A549 (cell line): ENCODE measurements at regions not wholly inside any gene's neighbourhood (a gene's known extent, or its start where the extent isn't known, plus 50 kb on each side); places are given as distances from the start of the nearest gene placed in this dataset.

Experiments
- ATAC-seq, 2 experiments: fragments of 200-7000 bp in 1 of 2; fragments of >200 bp in 1 of 2; cut with Nextera tagmentation in 1 of 2; cut with Tn5 transposase in 1 of 2; 3 replicates each; pipeline versions ENCODE4 v1.8.0 to v1.9.1; 2018 to 2020; ENCODE audit warnings: mild to moderate bottlenecking in 1 of 2, moderate library complexity in 1 of 2
- CTCF ChIA-PET: fragments of 300-600 bp; sonication (Branson Sonifier 250); formaldehyde crosslinking; extraction: SDS; loops from one replicate; lab custom pipeline; 2021; ENCODE audit warnings: antibody characterized with exemption, inconsistent platforms; lab: Yijun Ruan, JAX
- POLR2A ChIA-PET: fragments of 350-600 bp; formaldehyde crosslinking; extraction: SDS; loops from one replicate; lab custom pipeline; 2021; ENCODE audit warnings: antibody characterized with exemption, inconsistent platforms; lab: Yijun Ruan, JAX
- DNase-seq, 2 experiments: peaks; one replicate each; pipeline versions ENCODE4 v3.0.0 to v3.0.0-alpha.2; 2011 to 2016; ENCODE audit warnings: low read depth in 1 of 2, low spot score in 1 of 2
- FAIRE-seq: peaks from 2 replicates; lab custom pipeline; 2011; peaks lifted over from hg19 to GRCh38; lab: Jason Lieb, UNC
- H3K27ac ChIP-seq, 2 experiments: fragments of >200 bp; sonication (Bioruptor Twin); formaldehyde crosslinking; 3 replicates each; pipeline ENCODE4 v1.5.1; 2016 to 2017
- H3K4me1 ChIP-seq: fragments of >200 bp; sonication (Bioruptor Twin); formaldehyde crosslinking; 3 replicates; pipeline ENCODE4 v1.6.1; 2016
- H3K4me2 ChIP-seq: fragments of >200 bp; sonication (Bioruptor Twin); formaldehyde crosslinking; 3 replicates; pipeline ENCODE4 v1.6.1; 2016
- H3K4me3 ChIP-seq: fragments of >200 bp; sonication (Bioruptor Twin); formaldehyde crosslinking; 3 replicates; pipeline ENCODE4 v1.5.1; 2016
- H3K9me3 ChIP-seq: fragments of >200 bp; sonication (Bioruptor Twin); formaldehyde crosslinking; 3 replicates; pipeline ENCODE4 v1.6.1; 2016
- BCL3 ChIP-seq: fragments of >200 bp; sonication (Bioruptor Twin); formaldehyde crosslinking; IDR thresholded peaks from 3 replicates; pipeline ENCODE4 v1.6.1; 2016
- BHLHE40 ChIP-seq: IDR thresholded peaks from 2 replicates; pipeline ENCODE4 v1.6.1; 2012; ENCODE audit warnings: low read depth, low read length, inconsistent platforms
- E2F6 ChIP-seq: IDR thresholded peaks from 2 replicates; pipeline ENCODE4 v1.6.1; 2012; ENCODE audit warnings: low read depth, borderline replicate concordance
- FOXS1 ChIP-seq: fragments of 250-450 bp; sonication (Bioruptor Pico); IDR thresholded peaks from 2 replicates; pipeline ENCODE4 v1.5.0; 2020; ENCODE audit warnings: mild to moderate bottlenecking, moderate library complexity
- GATA3 ChIP-seq: IDR thresholded peaks from 2 replicates; pipeline ENCODE4 v1.6.1; 2012; ENCODE audit warnings: borderline replicate concordance
- HEYL ChIP-seq: fragments of 250-450 bp; sonication (Bioruptor Pico); IDR thresholded peaks from 2 replicates; pipeline ENCODE4 v1.8.0; 2021; ENCODE audit warnings: mild to moderate bottlenecking, moderate library complexity
- HOXA7 ChIP-seq: fragments of 250-450 bp; sonication (Bioruptor Pico); IDR thresholded peaks from 2 replicates; pipeline ENCODE4 v1.5.0; 2020; ENCODE audit warnings: mild to moderate bottlenecking, moderate library complexity
- HOXB5 ChIP-seq: fragments of 250-450 bp; sonication (Bioruptor Pico); IDR thresholded peaks from 2 replicates; pipeline ENCODE4 v1.5.0; 2020; ENCODE audit warnings: mild to moderate bottlenecking, moderate library complexity
- JUN ChIP-seq, 2 experiments: fragments of >200 bp; sonication (Bioruptor Twin); formaldehyde crosslinking; IDR thresholded peaks; 2 replicates in 1 of 2; 3 replicates in 1 of 2; pipeline ENCODE4 v1.6.1; 2016 to 2017
- JUNB ChIP-seq: fragments of >200 bp; sonication (Bioruptor Twin); formaldehyde crosslinking; IDR thresholded peaks from 2 replicates; pipeline ENCODE4 v1.6.1; 2016
- KDM1A ChIP-seq: fragments of 200-600 bp; sonication (generic); IDR thresholded peaks from 2 replicates; pipeline ENCODE4 v1.6.1; 2016; ENCODE audit warnings: low read depth, mild to moderate bottlenecking
- MAFK ChIP-seq: fragments of 450-650 bp; IDR thresholded peaks from 2 replicates; pipeline ENCODE4 v1.6.1; 2014; ENCODE audit not compliant: partially characterized antibody
- MAZ ChIP-seq: fragments of 150-350 bp; IDR thresholded peaks from 2 replicates; pipeline ENCODE4 v1.6.1; 2014; ENCODE audit warnings: antibody characterized with exemption, low read depth, low read length, borderline replicate concordance
- NFE2L2 ChIP-seq: fragments of 150-350 bp; conservative IDR thresholded peaks from 2 replicates; pipeline ENCODE4 v1.6.1; 2014; ENCODE audit warnings: low read length
- REST ChIP-seq: fragments of 200-600 bp; sonication (generic); IDR thresholded peaks from 2 replicates; pipeline ENCODE4 v1.6.1; 2016; ENCODE audit warnings: antibody characterized with exemption, mild to moderate bottlenecking, moderate library complexity
- SMC3 ChIP-seq: fragments of >200 bp; sonication (Bioruptor Twin); formaldehyde crosslinking; IDR thresholded peaks from 3 replicates; pipeline ENCODE4 v1.6.1; 2018; ENCODE audit warnings: inconsistent platforms
- SREBF2 ChIP-seq: fragments of 450-650 bp; IDR thresholded peaks from 2 replicates; pipeline ENCODE4 v1.6.1; 2014; ENCODE audit warnings: mild to moderate bottlenecking, moderate library complexity
- ZSCAN20 ChIP-seq: fragments of 250-450 bp; sonication (Bioruptor Pico); IDR thresholded peaks from 2 replicates; pipeline ENCODE4 v1.8.0; 2022; ENCODE audit warnings: mild to moderate bottlenecking, moderate library complexity
- WGBS: methylation state at CpG from one replicate; pipeline ENCODE4 v1.1.6; 2017; ENCODE audit errors: missing lambda C conversion rate; 5-methylcytosine and 5-hydroxymethylcytosine counted together

- TF ChIP-seq HOXA7 (CRISPR knock-in tag) (no peak), SREBF2 (no peak), BCL3 (no peak)
Observed at GRCh38 chr13:50587115-50587514, 256.4 kb downstream of the DLEU7 start (continued).

- no peaks in the 10 kb centered on the region for H3K9me3 ChIP-seq
- H3K4me2 ChIP-seq, result no peak overlapping the region
- ChIA-PET CTCF (no interaction called here), POLR2A (no interaction called here)
- FAIRE-seq (no peak), DNase-seq (no peak), ATAC-seq (no peak)
- H3K4me3 ChIP-seq, result no peak overlapping the region
- 81% methylated on average over 11 of the region's 11 CpGs for WGBS
- peaks cover 18% of the 10 kb centered on the region; the same call in 2 of the 3 replicates for H3K4me1 ChIP-seq
- TF ChIP-seq REST (no peak), E2F6 (no peak), NFE2L2 (no peak), JUN (IDR thresholded peaks at IDR 0.05) (no peak), JUNB (no peak), HEYL (no peak), SMC3 (no peak), MAZ (no peak), FOXS1 (no peak)
- H3K27ac ChIP-seq, result no peak overlapping the region; a peak in 1 of 6 replicates
Observed at GRCh38 chr13:50587645-50588373, 255.7 kb downstream of the DLEU7 start.

GRCh38 chr13:50588491-50589130, 254.9 kb downstream of the DLEU7 start:
- H3K4me2 ChIP-seq, result peak overlapping the region; percentile 23; the same call in 2 of the 3 replicates
- no peak for TF ChIP-seq BHLHE40
- no peak for TF ChIP-seq GATA3
- TF ChIP-seq KDM1A, result no peak
- no peak for TF ChIP-seq HOXB5 (CRISPR knock-in tag)
- TF ChIP-seq MAFK, result no peak
- no peak for TF ChIP-seq ZSCAN20 (CRISPR knock-in tag)
- TF ChIP-seq, all 56 proteins: peak for 0
- Histone ChIP-seq H3K9me3 (no peaks in the 10 kb centered on the region), H3K4me3 (no peak overlapping the region), H3K27ac (peak overlapping the region in 1 of 2 experiments; percentile 28; a peak in 1 of 6 replicates), H3K4me1 (peaks cover 18% of the 10 kb centered on the region; the same call in 2 of the 3 replicates)
- ChIA-PET CTCF (no interaction called here), POLR2A (no interaction called here)
- FAIRE-seq (no peak), DNase-seq (no peak), ATAC-seq (peak in 1 of 2 experiments; percentile 34; a peak in 2 of 6 replicates)
- 53% methylated on average over 5 of the region's 6 CpGs for WGBS
